Activated effector memory CD4-positive, alpha-beta T cell treated with anti-CD3 and anti-CD28 coated beads, Interleukin-2, amount 50 U/mL, for 16 hours (primary cell): ENCODE measurements at regions not wholly inside any gene's neighbourhood (a gene's known extent, or its start where the extent isn't known, plus 50 kb on each side); places are given as distances from the start of the nearest gene placed in this dataset.
"Not testable (repeated sequence)": the region's sequence is repeated elsewhere in the genome, so short reads cannot be mapped to it uniquely, and the experiment has no call there.

Experiments used
- DNase-seq: peaks from one replicate; pipeline ENCODE4 v3.0.0-alpha.2; 2020

- no peak for DNase-seq
Measured at GRCh38 chr9:119884438-119884837, 515.2 kb upstream of the BRINP1 start.

GRCh38 chr9:119881898-119882297, 512.7 kb upstream of the BRINP1 start:
- DNase-seq, result no peak

- no peak for DNase-seq
Measured at GRCh38 chr9:119880361-119880760, 511.1 kb upstream of the BRINP1 start.

- DNase-seq, result no peak
Measured at GRCh38 chr9:119877306-119877705, 508.1 kb upstream of the BRINP1 start.

GRCh38 chr9:119873877-119874276, 504.6 kb upstream of the BRINP1 start:
- no peak for DNase-seq

GRCh38 chr9:119870251-119870650, 501.0 kb upstream of the BRINP1 start:
- not testable (repeated sequence) for DNase-seq

GRCh38 chr9:119868694-119869093, 499.5 kb upstream of the BRINP1 start:
- no peak for DNase-seq

GRCh38 chr9:119861842-119862241, 492.6 kb upstream of the BRINP1 start:
- no peak for DNase-seq

GRCh38 chr9:119859128-119859527, 489.9 kb upstream of the BRINP1 start:
- no peak for DNase-seq

- no peak for DNase-seq
Measured at GRCh38 chr9:119853126-119853525, 483.9 kb upstream of the BRINP1 start.

GRCh38 chr9:119852390-119852789, 483.2 kb upstream of the BRINP1 start:
- no peak for DNase-seq

GRCh38 chr9:119844431-119844830, 475.2 kb upstream of the BRINP1 start:
- DNase-seq, result no peak

- no peak for DNase-seq
Measured at GRCh38 chr9:119841016-119841415, 471.8 kb upstream of the BRINP1 start.

GRCh38 chr9:119839888-119840287, 470.7 kb upstream of the BRINP1 start:
- no peak for DNase-seq

- no peak for DNase-seq
Measured at GRCh38 chr9:119838210-119838609, 469.0 kb upstream of the BRINP1 start.

- DNase-seq, result no peak
Measured at GRCh38 chr9:119836036-119836435, 466.8 kb upstream of the BRINP1 start.

GRCh38 chr9:119834064-119834620, 464.9 kb upstream of the BRINP1 start:
- no peak for DNase-seq

GRCh38 chr9:119831309-119831708, 462.1 kb upstream of the BRINP1 start:
- no peak for DNase-seq

- DNase-seq, result no peak
Measured at GRCh38 chr9:119829748-119830147, 460.5 kb upstream of the BRINP1 start.

- DNase-seq, result no peak
Measured at GRCh38 chr9:119829186-119829585, 460.0 kb upstream of the BRINP1 start.

GRCh38 chr9:119827526-119827925, 458.3 kb upstream of the BRINP1 start:
- no peak for DNase-seq

- no peak for DNase-seq
Measured at GRCh38 chr9:119827126-119827525, 457.9 kb upstream of the BRINP1 start.

GRCh38 chr9:119818726-119819435, 449.6 kb upstream of the BRINP1 start:
- DNase-seq, result no peak

- DNase-seq, result no peak
Measured at GRCh38 chr9:119810645-119811429, 441.6 kb upstream of the BRINP1 start.
